ENCODE measurements at regions not wholly inside any gene's neighbourhood (a gene's known extent, or its start where the extent isn't known, plus 50 kb on each side); places are given as distances from the start of the nearest gene placed in this dataset.
"Not testable (repeated sequence)": the region's sequence is repeated elsewhere in the genome, so short reads cannot be mapped to it uniquely, and the experiment has no call there.

GRCh38 chr16:29306201-29306600 is 100.3 kb downstream of the NPIPB11 start:
- peaks cover 68% of the 10 kb centered on the region for H3K4me1 ChIP-seq (ENCODE audit: insufficient read depth, low read length)
- ChIA-PET POLR2A (no interaction called here), CTCF (ENCODE audit: low intra/inter-chr PET ratio, low total read pairs) (no interaction called here)
- no TSS peak for BruUV-seq (replicated peaks)
- 83% methylated on average over 14 of the region's 14 CpGs for WGBS (ENCODE audit: low lambda C conversion rate)
- in situ Hi-C loops (cut with HindIII; ENCODE audit: extremely low pct_ligation_motif_present, low pct_unique_long_range_greater_than_20kb): no loop called here
- H3K79me2 ChIP-seq (ENCODE audit: insufficient read depth, low read length): no peaks in the 10 kb centered on the region
- no peaks in the 10 kb centered on the region for H4K20me1 ChIP-seq (ENCODE audit: insufficient read depth, low read length)
- TF ChIP-seq CHCHD3 (CRISPR knock-in tag; IDR thresholded peaks at IDR 0.05) (no peak), ZNF501 (CRISPR knock-in tag; IDR thresholded peaks at IDR 0.05) (no peak), RXRB (CRISPR knock-in tag; IDR thresholded peaks at IDR 0.05; ENCODE audit: borderline replicate concordance) (no peak), SMC3 (IDR thresholded peaks at IDR 0.05; ENCODE audit: low read length) (no peak), ZNF574 (CRISPR knock-in tag; IDR thresholded peaks at IDR 0.05) (no peak), PAX8 (CRISPR knock-in tag; IDR thresholded peaks at IDR 0.05; ENCODE audit: borderline replicate concordance) (no peak), HMGXB3 (CRISPR knock-in tag; IDR thresholded peaks at IDR 0.05; ENCODE audit: borderline replicate concordance) (no peak), ZNF720 (CRISPR knock-in tag; IDR thresholded peaks at IDR 0.05) (no peak), DDIT3 (CRISPR knock-in tag; IDR thresholded peaks at IDR 0.05) (no peak), HOXA3 (CRISPR knock-in tag; IDR thresholded peaks at IDR 0.05) (no peak), ZNF564 (CRISPR knock-in tag; IDR thresholded peaks at IDR 0.05) (no peak), PHB2 (IDR thresholded peaks at IDR 0.05; ENCODE audit: partially characterized antibody) (no peak), ZNF652 (CRISPR knock-in tag; IDR thresholded peaks at IDR 0.05; ENCODE audit: borderline replicate concordance, low read depth) (no peak), NCOA5 (CRISPR knock-in tag; IDR thresholded peaks at IDR 0.05) (no peak), SMARCC2 (IDR thresholded peaks at IDR 0.05) (no peak)
- H3K36me3 ChIP-seq (replicated peaks in 1 of 2; ENCODE audit: control insufficient read depth in 1 of 2, insufficient read depth in 2 of 2, low read length in 2 of 2): no peaks in the 10 kb centered on the region; a peak in 1 of 5 replicates
- H3K9me3 ChIP-seq (ENCODE audit: low read length): no peaks in the 10 kb centered on the region
- H3K27ac ChIP-seq (ENCODE audit: extremely low read length, insufficient read depth, low read length): no peak overlapping the region
- FAIRE-seq: no peak
- intact Hi-C loops (cut with micrococcal nuclease; ENCODE audit: unreplicated experiment): no loop called here
- no peak overlapping the region for H3K4me2 ChIP-seq (ENCODE audit: low read depth, low read length)
- no peaks in the 10 kb centered on the region for H3K27me3 ChIP-seq (ENCODE audit: control insufficient read depth in 1 of 2, insufficient read depth in 2 of 2, low read length in 2 of 2)
- H3K9ac ChIP-seq (ENCODE audit: insufficient read depth, low read depth, low read length): no peak overlapping the region
- ATAC-seq: no peak
- no peak overlapping the region for H3K4me3 ChIP-seq (replicated peaks in 1 of 3; ENCODE audit: insufficient read depth in 1 of 3, low read depth in 2 of 3, low read length in 3 of 3)
- no peak for DNase-seq (ENCODE audit: low spot score)
- H2AFZ ChIP-seq (ENCODE audit: low read length): no peak overlapping the region

- H2AFZ ChIP-seq (ENCODE audit: low read length); H3K9me3 ChIP-seq (ENCODE audit: low read length); H3K4me3 ChIP-seq (replicated peaks in 1 of 3; ENCODE audit: insufficient read depth in 1 of 3, low read depth in 2 of 3, low read length in 3 of 3); DNase-seq (ENCODE audit: low spot score); BruUV-seq (replicated peaks); intact Hi-C loops (cut with micrococcal nuclease; ENCODE audit: unreplicated experiment); ATAC-seq; H3K79me2 ChIP-seq (ENCODE audit: insufficient read depth, low read length); FAIRE-seq; POLR2A ChIA-PET; H3K36me3 ChIP-seq (replicated peaks in 1 of 2; ENCODE audit: control insufficient read depth in 1 of 2, insufficient read depth in 2 of 2, low read length in 2 of 2); H3K27me3 ChIP-seq (ENCODE audit: control insufficient read depth in 1 of 2, insufficient read depth in 2 of 2, low read length in 2 of 2); H4K20me1 ChIP-seq (ENCODE audit: insufficient read depth, low read length); CTCF ChIA-PET (ENCODE audit: low intra/inter-chr PET ratio, low total read pairs); in situ Hi-C loops (cut with HindIII; ENCODE audit: extremely low pct_ligation_motif_present, low pct_unique_long_range_greater_than_20kb); H3K9ac ChIP-seq (ENCODE audit: insufficient read depth, low read depth, low read length); H3K4me2 ChIP-seq (ENCODE audit: low read depth, low read length); H3K27ac ChIP-seq (ENCODE audit: extremely low read length, insufficient read depth, low read length): not testable (repeated sequence)
- peaks cover 68% of the 10 kb centered on the region for H3K4me1 ChIP-seq (ENCODE audit: insufficient read depth, low read length)
- 83% methylated on average over 10 of the region's 11 CpGs for WGBS (ENCODE audit: low lambda C conversion rate)
Observed at GRCh38 chr16:29305018-29305417, 101.5 kb downstream of the NPIPB11 start.

Data from HepG2 (cell line).